NCI-H2029 treated with DMSO at 0.1 percent for 48 hours (cell line): ENCODE measurements at regions not wholly inside any gene's neighbourhood (a gene's known extent, or its start where the extent isn't known, plus 50 kb on each side); places are given as distances from the start of the nearest gene placed in this dataset.

Experiments used
- DNase-seq: peaks from one replicate; lab custom pipeline; 2025; lab: John Stamatoyannopoulos, UW

DNA sequence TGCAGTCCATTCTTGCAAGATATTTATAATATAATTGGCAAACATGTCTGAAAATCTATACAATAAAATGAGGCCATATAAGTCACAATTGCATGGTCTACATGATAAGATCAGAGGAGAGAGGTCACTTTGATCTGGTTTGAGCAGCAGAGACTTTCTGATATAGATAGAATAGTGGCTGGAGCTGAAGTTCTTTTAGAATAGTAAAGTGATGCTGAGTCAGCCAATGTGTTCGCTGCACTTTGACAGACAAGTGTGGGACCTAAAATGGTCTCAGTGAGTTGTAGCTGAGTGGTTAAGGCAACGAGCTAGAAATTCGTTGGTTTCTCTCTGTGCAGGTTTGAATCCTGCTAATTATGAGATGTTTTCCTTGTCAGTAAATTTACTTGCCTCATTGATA lies 257.0 kb upstream of the C11orf87 start:
- no peak for DNase-seq

- no peak for DNase-seq
Observed at GRCh38 chr11:109166441-109166840, 255.5 kb upstream of the C11orf87 start.

DNA sequence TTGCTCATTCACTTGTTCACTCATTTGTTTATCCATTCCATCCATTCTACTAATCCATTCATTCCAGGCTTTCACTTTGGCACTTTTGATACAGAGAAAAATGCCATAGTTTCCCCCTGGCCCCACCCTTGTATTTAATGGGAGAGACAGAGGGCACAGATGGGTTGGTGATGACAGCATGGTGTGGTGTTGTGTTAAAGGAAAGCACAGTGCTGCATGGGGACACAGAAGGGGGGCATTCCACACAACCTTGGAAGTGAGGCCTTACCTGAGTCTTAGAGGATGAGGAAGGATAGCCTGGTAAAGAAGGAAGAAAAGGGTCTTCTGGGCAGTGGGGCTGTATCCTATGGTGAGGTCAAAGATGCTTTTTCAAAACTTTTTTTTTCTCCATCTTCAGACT lies 248.5 kb upstream of the C11orf87 start:
- no peak for DNase-seq

DNA sequence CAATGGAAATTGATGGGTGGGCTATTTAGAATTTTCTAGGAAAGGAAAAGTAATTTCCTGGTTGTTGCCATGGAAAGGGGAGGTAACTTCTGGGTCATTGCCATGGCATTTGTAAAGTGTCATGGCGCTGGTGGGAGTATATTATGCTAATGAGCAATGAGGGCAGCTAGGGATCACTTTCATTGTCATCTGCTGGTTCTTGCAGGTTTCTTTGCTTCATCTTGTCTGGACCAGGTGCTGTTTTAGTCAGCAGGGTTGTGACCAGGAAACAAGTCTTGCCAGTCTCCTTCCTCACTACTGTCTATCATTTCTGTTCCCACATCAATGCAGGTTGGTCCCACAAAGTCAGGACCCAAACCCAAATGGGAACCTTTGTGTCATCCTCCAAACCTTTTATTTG lies 237.6 kb upstream of the C11orf87 start:
- DNase-seq, result no peak

- no peak for DNase-seq
Observed at GRCh38 chr11:109192864-109193263, 229.1 kb upstream of the C11orf87 start.

- DNase-seq, result no peak
Observed at GRCh38 chr11:109193880-109194279, 228.1 kb upstream of the C11orf87 start.

GRCh38 chr11:109196016-109196415 lies 226.0 kb upstream of the C11orf87 start:
- DNase-seq, result no peak

- no peak for DNase-seq
Observed at GRCh38 chr11:109197656-109198055, 224.3 kb upstream of the C11orf87 start.

DNA sequence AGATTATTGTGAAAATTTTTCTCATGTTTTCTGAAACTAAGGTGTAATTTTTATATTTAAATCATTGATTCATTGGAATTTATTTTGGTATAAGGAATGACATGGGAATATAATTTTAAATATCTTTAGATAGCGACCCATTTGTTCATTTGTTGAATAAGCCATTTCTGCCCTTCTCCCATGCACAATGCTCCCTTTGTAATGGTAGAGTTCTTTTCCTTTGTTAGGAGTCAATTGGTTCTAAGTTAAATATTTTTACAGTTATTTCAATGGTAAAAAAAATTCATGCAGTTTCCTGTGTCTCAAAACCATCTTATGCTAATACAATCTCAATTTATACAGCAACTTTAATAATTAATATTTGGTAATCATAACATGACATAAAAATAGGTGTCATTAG lies 218.8 kb upstream of the C11orf87 start:
- no peak for DNase-seq

DNA sequence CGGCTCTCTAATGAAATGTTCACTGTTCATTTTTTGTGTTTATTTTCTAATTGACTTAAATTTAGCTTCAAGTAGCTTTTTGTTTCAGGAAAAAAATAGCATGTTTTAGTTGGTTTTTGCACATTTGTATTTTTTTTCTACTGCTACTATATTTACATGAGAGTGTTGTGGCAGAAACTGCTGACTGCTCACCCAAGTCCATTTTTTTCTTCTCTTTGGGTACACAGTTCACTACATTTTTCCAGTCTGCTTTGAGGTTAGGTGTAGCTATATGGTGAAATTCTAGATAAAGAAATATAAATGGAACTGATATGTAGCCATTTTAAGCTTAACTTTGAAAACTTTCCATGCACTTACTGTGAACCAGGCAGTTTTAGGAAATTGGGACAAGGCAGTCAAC lies 216.7 kb upstream of the C11orf87 start:
- DNase-seq, result no peak

GRCh38 chr11:109208121-109208520 lies 213.9 kb upstream of the C11orf87 start:
- no peak for DNase-seq

DNA sequence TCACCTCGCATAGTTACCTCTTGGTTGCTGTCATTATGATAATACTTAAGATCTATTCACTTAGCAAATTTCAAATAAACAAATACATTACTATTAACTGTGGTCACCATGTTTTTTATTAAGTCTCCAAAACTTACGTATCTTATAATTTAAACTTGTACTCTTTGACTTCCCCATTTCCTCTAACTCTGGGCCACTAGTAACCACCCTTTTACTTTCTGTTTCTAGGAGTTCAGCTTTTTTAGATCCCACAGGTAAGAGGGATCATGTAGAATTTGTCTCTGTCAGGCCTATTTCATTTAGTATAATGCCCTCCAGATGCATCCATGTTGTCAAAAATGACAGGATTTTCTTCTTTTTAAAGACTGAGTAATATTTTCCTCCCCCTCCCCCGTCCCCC lies 212.4 kb upstream of the C11orf87 start:
- DNase-seq, result no peak

GRCh38 chr11:109221190-109221589 lies 200.8 kb upstream of the C11orf87 start:
- no peak for DNase-seq

GRCh38 chr11:109222761-109223160 lies 199.2 kb upstream of the C11orf87 start:
- no peak for DNase-seq

- DNase-seq, result no peak
Observed at GRCh38 chr11:109223451-109223850, 198.5 kb upstream of the C11orf87 start.

DNA sequence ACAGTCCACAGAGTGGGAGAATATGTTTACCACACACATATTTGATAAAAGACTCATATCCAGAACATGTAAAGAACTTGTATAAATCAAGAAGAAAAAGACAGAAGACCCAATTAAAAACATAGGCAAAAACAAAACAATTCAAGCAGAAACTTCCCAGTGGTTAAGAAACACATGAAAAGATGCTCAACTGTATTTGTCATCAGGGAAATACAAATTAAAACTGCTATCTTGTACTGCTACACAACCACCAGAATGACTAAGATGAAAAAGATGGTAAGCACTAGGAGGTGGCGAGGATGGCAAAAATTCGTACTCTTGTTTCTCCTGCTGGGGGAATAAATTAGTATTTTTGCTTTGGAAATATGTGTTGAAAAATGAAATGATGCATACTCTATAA lies 192.3 kb upstream of the C11orf87 start:
- no peak for DNase-seq

- DNase-seq, result no peak
Observed at GRCh38 chr11:109236188-109236587, 185.8 kb upstream of the C11orf87 start.

DNA sequence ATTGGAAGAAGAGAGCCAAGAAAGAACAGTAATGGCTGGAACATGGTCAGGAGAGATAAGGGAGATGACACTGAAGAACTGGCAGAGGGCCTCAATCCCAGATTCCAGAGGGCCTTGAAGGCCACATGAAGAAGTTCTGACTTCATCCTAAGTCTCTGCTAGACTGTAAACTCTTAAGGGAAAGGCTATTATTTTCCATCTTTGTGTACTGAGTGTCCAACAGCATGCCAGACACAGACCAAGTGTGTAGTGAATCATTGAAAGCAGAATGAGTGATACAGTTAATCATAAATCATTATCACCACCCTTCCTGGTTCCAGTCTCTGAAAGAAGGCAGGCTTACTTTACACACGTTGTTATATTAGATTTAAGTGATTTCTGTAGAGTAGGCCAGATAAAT lies 185.3 kb upstream of the C11orf87 start:
- DNase-seq, result no peak

DNA sequence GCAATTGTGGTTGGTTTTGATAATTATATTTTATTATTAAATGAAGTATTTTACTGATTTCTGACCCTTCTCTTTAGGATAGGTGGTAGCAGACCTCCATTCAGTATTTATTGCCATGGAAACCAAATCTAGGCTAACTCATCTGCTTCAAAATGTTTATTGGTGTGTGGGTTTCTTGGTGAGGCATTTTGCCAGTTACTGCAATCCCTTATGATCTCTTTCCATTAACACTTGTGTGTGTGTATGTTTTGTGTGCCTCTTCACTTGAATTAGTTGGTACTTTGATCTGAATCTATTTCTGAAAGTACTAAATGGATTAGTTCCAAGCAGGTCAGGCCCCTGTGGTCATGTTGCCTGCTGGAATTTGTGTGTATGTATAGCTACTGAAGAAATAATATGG lies 184.4 kb upstream of the C11orf87 start:
- no peak for DNase-seq

DNA sequence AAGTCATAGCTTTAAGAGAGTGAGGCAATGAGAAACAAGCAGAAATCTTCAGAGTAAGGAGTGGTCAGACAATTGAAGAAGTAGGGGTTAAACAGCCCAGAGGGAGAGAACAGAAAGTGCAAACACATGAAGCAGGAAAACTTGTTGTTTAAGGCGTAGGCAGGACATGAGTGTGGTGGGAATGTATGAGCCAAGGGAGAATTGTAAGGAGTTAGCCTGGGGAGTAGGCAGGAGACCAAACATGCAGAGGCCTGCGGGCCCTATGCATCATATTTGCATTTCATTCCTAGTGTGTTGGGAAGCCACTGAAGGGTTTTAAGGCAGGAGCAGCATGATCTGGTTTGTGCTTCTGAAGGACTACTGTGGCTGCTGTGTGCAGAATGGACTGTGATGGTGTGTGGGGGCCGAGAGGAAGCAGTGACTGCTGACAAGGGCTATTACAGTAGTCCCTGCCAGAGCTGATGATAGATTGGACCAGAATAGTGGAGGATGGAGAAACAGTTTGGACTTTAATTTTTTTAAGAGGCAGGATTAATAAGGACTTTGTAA lies 179.9 kb upstream of the C11orf87 start:
- no peak for DNase-seq

- DNase-seq, result no peak
Observed at GRCh38 chr11:109247071-109247470, 174.9 kb upstream of the C11orf87 start.

- no peak for DNase-seq
Observed at GRCh38 chr11:109249597-109249996, 172.4 kb upstream of the C11orf87 start.

DNA sequence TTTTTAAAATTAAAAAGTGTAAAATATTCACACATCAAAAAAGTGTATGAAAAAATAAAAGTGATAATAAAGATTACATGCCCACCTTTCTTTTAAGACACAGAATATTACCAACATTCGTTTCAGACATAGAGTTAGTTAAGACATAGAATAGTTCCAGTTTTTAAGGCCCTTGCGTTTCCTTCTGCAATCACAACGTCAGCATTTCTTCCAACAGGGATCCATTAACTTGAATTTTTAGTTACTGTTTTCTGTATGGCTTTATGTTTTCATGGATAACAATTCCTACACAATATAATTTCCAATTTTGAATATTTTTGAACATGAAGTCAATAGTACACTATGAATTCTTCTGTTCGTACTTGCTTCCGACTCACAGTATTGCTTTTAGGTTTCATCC lies 170.8 kb upstream of the C11orf87 start:
- no peak for DNase-seq

DNA sequence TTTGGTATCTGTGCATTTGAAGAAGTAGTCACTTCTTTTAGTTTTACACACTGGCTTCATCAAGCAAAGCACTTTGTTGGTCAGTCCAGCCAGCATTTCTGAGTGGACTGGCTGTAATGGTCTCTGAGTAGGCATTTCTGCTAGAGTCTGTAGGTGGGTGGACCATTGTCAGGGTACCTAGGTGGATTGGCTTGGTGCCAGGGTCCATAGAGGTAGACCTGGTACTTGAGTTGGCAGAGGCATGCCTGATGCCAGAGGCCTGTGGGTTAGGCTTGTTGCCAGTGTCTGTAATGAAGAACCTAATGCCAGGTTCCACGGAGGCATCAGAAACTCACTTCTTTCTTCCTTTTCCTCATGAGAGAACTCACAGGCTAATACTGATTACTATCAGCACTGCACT lies 157.9 kb upstream of the C11orf87 start:
- DNase-seq, result peak; percentile 92
